RWPE1 (cell line): ENCODE measurements at regions not wholly inside any gene's neighbourhood (a gene's known extent, or its start where the extent isn't known, plus 50 kb on each side); places are given as distances from the start of the nearest gene placed in this dataset.

Experiments used
- CTCF ChIA-PET: fragments of 350-600 bp; sonication (Branson Sonifier 250); formaldehyde crosslinking; extraction: SDS; loops from one replicate; lab custom pipeline; 2021; lab: Yijun Ruan, JAX
- POLR2A ChIA-PET: fragments of 400-600 bp; formaldehyde crosslinking; extraction: SDS; loops from one replicate; lab custom pipeline; 2020; ENCODE audit warnings: antibody characterized with exemption; ENCODE audit not compliant: low non-redundant PET; lab: Yijun Ruan, JAX
- DNase-seq: peaks from one replicate; pipeline ENCODE4 v3.0.0; 2012; ENCODE audit warnings: low spot score
- H3K27ac ChIP-seq: fragments of 450-650 bp; 2 replicates; pipeline ENCODE4 v1.5.1; 2017
- CTCF ChIP-seq: fragments of 450-650 bp; conservative IDR thresholded peaks from 2 replicates; pipeline ENCODE4 v1.5.1; 2017; ENCODE audit warnings: low read depth, mild to moderate bottlenecking

GRCh38 chr3:74349015-74349414 is 265.4 kb downstream of the CNTN3 start:
- ChIA-PET POLR2A (no interaction called here), CTCF (no interaction called here)
- no peak for DNase-seq
- no peak overlapping the region for H3K27ac ChIP-seq
- no peak for TF ChIP-seq CTCF

- TF ChIP-seq CTCF, result no peak
- ChIA-PET CTCF (no interaction called here), POLR2A (no interaction called here)
These were observed 266.7 kb downstream of the CNTN3 start for GRCh38 chr3:74347563-74348268.

GRCh38 chr3:74346896-74347295 is 267.6 kb downstream of the CNTN3 start:
- H3K27ac ChIP-seq, result no peak overlapping the region
- no peak for DNase-seq
- no peak for TF ChIP-seq CTCF
- POLR2A ChIA-PET, result no interaction called here
- CTCF ChIA-PET, result no interaction called here

More at GRCh38 chr3:74347563-74348268, 266.7 kb downstream of the CNTN3 start:
- H3K27ac ChIP-seq, result no peak overlapping the region
- no peak for DNase-seq

- no peak overlapping the region for H3K27ac ChIP-seq
- no peak for TF ChIP-seq CTCF
- DNase-seq, result no peak
- CTCF ChIA-PET, result no interaction called here
- POLR2A ChIA-PET, result no interaction called here
These were observed 268.8 kb downstream of the CNTN3 start for GRCh38 chr3:74345701-74346100.

- H3K27ac ChIP-seq, result no peak overlapping the region
- ChIA-PET POLR2A (no interaction called here), CTCF (interaction anchor here (0.7 kb wide), 1 partner anchor 858 kb away, joined by 3 read pairs; no protein-coding TSS in a partner anchor)
- DNase-seq, result no peak
- no peak for TF ChIP-seq CTCF
These were observed 269.5 kb downstream of the CNTN3 start for GRCh38 chr3:74344865-74345440.

GRCh38 chr3:74343391-74343790 is 271.1 kb downstream of the CNTN3 start:
- TF ChIP-seq CTCF, result no peak
- no peak overlapping the region for H3K27ac ChIP-seq
- ChIA-PET POLR2A (no interaction called here), CTCF (no interaction called here)
- DNase-seq, result no peak
